HG03196 (cell line): ENCODE measurements at regions not wholly inside any gene's neighbourhood (a gene's known extent, or its start where the extent isn't known, plus 50 kb on each side); places are given as distances from the start of the nearest gene placed in this dataset.

Source experiments
- ATAC-seq: cut with Tn5 transposase; IDR thresholded peaks from one replicate; pipeline ENCODE4 v1.9.1; 2021; ENCODE audit not compliant: unreplicated experiment

- ATAC-seq = no peak
Measured at GRCh38 chr10:60572511-60573194, 183.0 kb upstream of the ANK3 start.

GRCh38 chr10:60570896-60571295 is 181.2 kb upstream of the ANK3 start:
- no peak for ATAC-seq

GRCh38 chr10:60570272-60570865 is 180.7 kb upstream of the ANK3 start:
- no peak for ATAC-seq

- ATAC-seq = no peak
Measured at GRCh38 chr10:60569681-60570080, 180.0 kb upstream of the ANK3 start.

- no peak for ATAC-seq
Measured at GRCh38 chr10:60566096-60566495, 176.4 kb upstream of the ANK3 start.

- no peak for ATAC-seq
Measured at GRCh38 chr10:60565492-60565891, 175.8 kb upstream of the ANK3 start.

- no peak for ATAC-seq
Measured at GRCh38 chr10:60564475-60564874, 174.8 kb upstream of the ANK3 start.

- no peak for ATAC-seq
Measured at GRCh38 chr10:60560451-60560850, 170.8 kb upstream of the ANK3 start.

- ATAC-seq = no peak
Measured at GRCh38 chr10:60555700-60556099, 166.0 kb upstream of the ANK3 start.

GRCh38 chr10:60549686-60550085 is 160.0 kb upstream of the ANK3 start:
- no peak for ATAC-seq

- ATAC-seq = no peak
Measured at GRCh38 chr10:60542657-60543056, 153.0 kb upstream of the ANK3 start.

GRCh38 chr10:60541451-60541850 is 151.8 kb upstream of the ANK3 start:
- no peak for ATAC-seq

- no peak for ATAC-seq
Measured at GRCh38 chr10:60537697-60538096, 148.0 kb upstream of the ANK3 start.

- ATAC-seq = peak; percentile 52
Measured at GRCh38 chr10:60536529-60537114, 146.9 kb upstream of the ANK3 start.

- ATAC-seq = no peak
Measured at GRCh38 chr10:60535427-60535826, 145.8 kb upstream of the ANK3 start.

GRCh38 chr10:60534761-60535389 is 145.2 kb upstream of the ANK3 start:
- peak; percentile 50 for ATAC-seq

GRCh38 chr10:60532696-60533468 is 143.2 kb upstream of the ANK3 start:
- ATAC-seq = no peak

GRCh38 chr10:60531006-60531405 is 141.3 kb upstream of the ANK3 start:
- no peak for ATAC-seq

GRCh38 chr10:60527676-60528075 is 138.0 kb upstream of the ANK3 start:
- ATAC-seq = no peak

- ATAC-seq = no peak
Measured at GRCh38 chr10:60525716-60526585, 136.3 kb upstream of the ANK3 start.
